Caco-2 (cell line): ENCODE measurements at regions not wholly inside any gene's neighbourhood (a gene's known extent, or its start where the extent isn't known, plus 50 kb on each side); places are given as distances from the start of the nearest gene placed in this dataset.

Source experiments
- BruUV-seq: library from RNA; stranded (reverse); fragments of 400-500 nt; replicated peaks from 2 replicates; lab custom pipeline; 2021; lab: Mats Ljungman, UMichigan
- CTCF ChIA-PET: fragments of 300-600 bp; sonication (Branson Sonifier 250); formaldehyde crosslinking; loops from one replicate; lab custom pipeline; 2022; ENCODE audit warnings: antibody characterized with exemption; lab: Charles Lee
- POLR2A ChIA-PET: fragments of 300-600 bp; sonication (Branson Sonifier 250); formaldehyde crosslinking; loops from one replicate; lab custom pipeline; 2022; ENCODE audit warnings: antibody characterized with exemption; lab: Charles Lee
- DNase-seq, 2 experiments: peaks; one replicate each; pipeline versions ENCODE4 v3.0.0 to v3.0.0-alpha.2; 2020 to 2022
- H3K27me3 ChIP-seq: replicated peaks from 2 replicates; pipeline ENCODE4 v1.6.0; 2011; ENCODE audit warnings: low read length; ENCODE audit not compliant: control insufficient read depth, insufficient read depth
- H3K36me3 ChIP-seq: 2 replicates; pipeline ENCODE4 v1.5.1; 2011; ENCODE audit warnings: low read length; ENCODE audit not compliant: control insufficient read depth, insufficient read depth
- H3K4me1 ChIP-seq: fragments of 250-450 bp; sonication (Bioruptor Pico); 2 replicates; pipeline ENCODE4 v1.5.1; 2020; ENCODE audit warnings: mild to moderate bottlenecking
- H3K4me3 ChIP-seq: 2 replicates; pipeline ENCODE4 v1.5.1; 2011; ENCODE audit warnings: low read depth, mild to moderate bottlenecking, control low read depth, low read length
- H3K9me3 ChIP-seq: fragments of 250-450 bp; sonication (Bioruptor Pico); 2 replicates; pipeline ENCODE4 v1.5.1; 2020; ENCODE audit warnings: mild to moderate bottlenecking, moderate library complexity
- H3K27ac Mint-ChIP-seq: one replicate; pipeline ENCODE4 v1.8.0; 2022; ENCODE audit warnings: mixed read lengths; ENCODE audit not compliant: unreplicated experiment
- H3K27me3 Mint-ChIP-seq: one replicate; pipeline ENCODE4 v1.8.0; 2022; ENCODE audit warnings: mixed read lengths; ENCODE audit not compliant: insufficient read depth, unreplicated experiment
- H3K36me3 Mint-ChIP-seq: one replicate; pipeline ENCODE4 v1.8.0; 2022; ENCODE audit warnings: mild to moderate bottlenecking, mixed read lengths; ENCODE audit not compliant: insufficient read depth, unreplicated experiment
- H3K4me1 Mint-ChIP-seq: one replicate; pipeline ENCODE4 v1.8.0; 2022; ENCODE audit warnings: low read depth, mixed read lengths; ENCODE audit not compliant: unreplicated experiment
- H3K4me3 Mint-ChIP-seq: one replicate; pipeline ENCODE4 v1.8.0; 2022; ENCODE audit warnings: mild to moderate bottlenecking, moderate library complexity, mixed read lengths; ENCODE audit not compliant: unreplicated experiment
- H3K9me3 Mint-ChIP-seq: one replicate; pipeline ENCODE4 v1.8.0; 2022; ENCODE audit warnings: mixed read lengths; ENCODE audit not compliant: unreplicated experiment
- CTCF ChIP-seq, 2 experiments: fragments of 200-600 bp in 1 of 2; IDR thresholded peaks; 1 replicate in 1 of 2; 2 replicates in 1 of 2; pipeline versions ENCODE4 v1.5.1 to v1.8.0; 2011 to 2022; ENCODE audit warnings: antibody characterized with exemption in 1 of 2, control low read depth in 1 of 2, inconsistent platforms in 1 of 2, low read depth in 1 of 2, low read length in 1 of 2, mild to moderate bottlenecking in 1 of 2, moderate library complexity in 1 of 2; ENCODE audit not compliant: insufficient read depth in 1 of 2, severe bottlenecking in 1 of 2, unreplicated experiment in 1 of 2
- intact Hi-C: fragments of 100-400 bp; cut with micrococcal nuclease; formaldehyde crosslinking; loops from one replicate; pipeline ENCODE4 v1.10.0; 2022; ENCODE audit not compliant: unreplicated experiment

GRCh38 chr5:153130296-153130695 is 360.2 kb upstream of the GRIA1 start:
- Mint-ChIP-seq H3K27ac (no peak overlapping the region), H3K4me3 (no peak overlapping the region), H3K36me3 (no peaks in the 10 kb centered on the region), H3K4me1 (no peaks in the 10 kb centered on the region), H3K9me3 (no peaks in the 10 kb centered on the region), H3K27me3 (no peaks in the 10 kb centered on the region)
- intact Hi-C loops = no loop called here
- ChIA-PET CTCF (no interaction called here), POLR2A (no interaction called here)
- no peaks in the 10 kb centered on the region for H3K27me3 ChIP-seq
- H3K4me3 ChIP-seq = no peak overlapping the region
- DNase-seq = no peak
- H3K36me3 ChIP-seq = no peaks in the 10 kb centered on the region
- no peak for TF ChIP-seq CTCF (IDR thresholded peaks at IDR 0.05; ENCODE audit: insufficient read depth in 1 of 2, low read depth in 1 of 2, low read length in 1 of 2, severe bottlenecking in 1 of 2, unreplicated experiment in 1 of 2)
- no peaks in the 10 kb centered on the region for H3K9me3 ChIP-seq
- no TSS peak for BruUV-seq
- no peaks in the 10 kb centered on the region for H3K4me1 ChIP-seq

- no peaks in the 10 kb centered on the region; the same call in none of the 2 replicates for H3K27me3 ChIP-seq
- Mint-ChIP-seq H3K9me3 (no peaks in the 10 kb centered on the region), H3K27me3 (peaks cover 6% of the 10 kb centered on the region), H3K36me3 (no peaks in the 10 kb centered on the region), H3K4me3 (no peak overlapping the region), H3K4me1 (no peaks in the 10 kb centered on the region), H3K27ac (no peak overlapping the region)
- H3K9me3 ChIP-seq = no peaks in the 10 kb centered on the region
- ChIA-PET POLR2A (no interaction called here), CTCF (no interaction called here)
- H3K4me1 ChIP-seq = no peaks in the 10 kb centered on the region
- no peak for DNase-seq
- intact Hi-C loops = no loop called here
- H3K4me3 ChIP-seq = no peak overlapping the region
- no TSS peak for BruUV-seq
- H3K36me3 ChIP-seq = no peaks in the 10 kb centered on the region
- no peak for TF ChIP-seq CTCF (IDR thresholded peaks at IDR 0.05; ENCODE audit: insufficient read depth in 1 of 2, low read depth in 1 of 2, low read length in 1 of 2, severe bottlenecking in 1 of 2, unreplicated experiment in 1 of 2)
Measured at GRCh38 chr5:153135411-153135810, 355.1 kb upstream of the GRIA1 start.

- no peak overlapping the region for H3K4me3 ChIP-seq
- BruUV-seq = no TSS peak
- no peaks in the 10 kb centered on the region for H3K4me1 Mint-ChIP-seq
Measured at GRCh38 chr5:153136910-153137614, 353.4 kb upstream of the GRIA1 start.

More at GRCh38 chr5:153136910-153137614, 353.4 kb upstream of the GRIA1 start:
- Mint-ChIP-seq H3K4me3 (no peak overlapping the region), H3K27ac (no peak overlapping the region), H3K9me3 (no peaks in the 10 kb centered on the region), H3K36me3 (no peaks in the 10 kb centered on the region), H3K27me3 (peaks cover 6% of the 10 kb centered on the region)
- ChIA-PET POLR2A (no interaction called here), CTCF (no interaction called here)
- Histone ChIP-seq H3K27me3 (no peaks in the 10 kb centered on the region; the same call in none of the 2 replicates), H3K36me3 (no peaks in the 10 kb centered on the region), H3K9me3 (no peaks in the 10 kb centered on the region), H3K4me1 (no peaks in the 10 kb centered on the region)
- intact Hi-C loops = no loop called here
- no peak for TF ChIP-seq CTCF (IDR thresholded peaks at IDR 0.05; ENCODE audit: insufficient read depth in 1 of 2, low read depth in 1 of 2, low read length in 1 of 2, severe bottlenecking in 1 of 2, unreplicated experiment in 1 of 2)
- no peak for DNase-seq
